VCaP (cell line): ENCODE measurements at regions not wholly inside any gene's neighbourhood (a gene's known extent, or its start where the extent isn't known, plus 50 kb on each side); places are given as distances from the start of the nearest gene placed in this dataset.

Experiments used
- H3K27ac ChIP-seq: fragments of 450-650 bp; 2 replicates; pipeline ENCODE4 v1.5.1; 2017
- TF ChIP-seq, protein P1 (sequence below): fragments of 450-650 bp; conservative IDR thresholded peaks from 2 replicates; pipeline ENCODE4 v1.5.1; 2017; ENCODE audit warnings: mild to moderate bottlenecking, moderate library complexity

DNA sequence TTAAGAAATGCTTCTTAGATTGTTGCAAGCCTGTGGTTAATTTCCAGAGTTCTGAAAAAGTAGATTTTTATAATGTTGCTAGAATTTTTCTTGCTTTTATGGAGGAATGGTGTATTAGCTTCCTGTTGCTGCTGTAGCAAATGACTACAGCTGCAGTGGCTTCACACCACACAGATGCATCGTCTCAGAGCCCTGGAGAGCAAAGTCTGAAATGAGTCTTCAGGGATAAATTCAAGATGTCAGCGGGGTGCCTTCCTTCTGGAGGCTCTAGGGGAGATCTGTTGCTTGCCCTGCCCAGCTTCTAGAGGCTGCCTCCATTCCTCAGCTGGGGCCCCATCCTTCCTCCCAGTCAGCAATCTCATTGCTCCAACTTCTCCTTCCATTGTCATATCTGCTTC, 187.8 kb downstream of the ZNF516 start:
- TF ChIP-seq, protein P1, sequence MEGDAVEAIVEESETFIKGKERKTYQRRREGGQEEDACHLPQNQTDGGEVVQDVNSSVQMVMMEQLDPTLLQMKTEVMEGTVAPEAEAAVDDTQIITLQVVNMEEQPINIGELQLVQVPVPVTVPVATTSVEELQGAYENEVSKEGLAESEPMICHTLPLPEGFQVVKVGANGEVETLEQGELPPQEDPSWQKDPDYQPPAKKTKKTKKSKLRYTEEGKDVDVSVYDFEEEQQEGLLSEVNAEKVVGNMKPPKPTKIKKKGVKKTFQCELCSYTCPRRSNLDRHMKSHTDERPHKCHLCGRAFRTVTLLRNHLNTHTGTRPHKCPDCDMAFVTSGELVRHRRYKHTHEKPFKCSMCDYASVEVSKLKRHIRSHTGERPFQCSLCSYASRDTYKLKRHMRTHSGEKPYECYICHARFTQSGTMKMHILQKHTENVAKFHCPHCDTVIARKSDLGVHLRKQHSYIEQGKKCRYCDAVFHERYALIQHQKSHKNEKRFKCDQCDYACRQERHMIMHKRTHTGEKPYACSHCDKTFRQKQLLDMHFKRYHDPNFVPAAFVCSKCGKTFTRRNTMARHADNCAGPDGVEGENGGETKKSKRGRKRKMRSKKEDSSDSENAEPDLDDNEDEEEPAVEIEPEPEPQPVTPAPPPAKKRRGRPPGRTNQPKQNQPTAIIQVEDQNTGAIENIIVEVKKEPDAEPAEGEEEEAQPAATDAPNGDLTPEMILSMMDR = no peak
- no peak overlapping the region for H3K27ac ChIP-seq

DNA sequence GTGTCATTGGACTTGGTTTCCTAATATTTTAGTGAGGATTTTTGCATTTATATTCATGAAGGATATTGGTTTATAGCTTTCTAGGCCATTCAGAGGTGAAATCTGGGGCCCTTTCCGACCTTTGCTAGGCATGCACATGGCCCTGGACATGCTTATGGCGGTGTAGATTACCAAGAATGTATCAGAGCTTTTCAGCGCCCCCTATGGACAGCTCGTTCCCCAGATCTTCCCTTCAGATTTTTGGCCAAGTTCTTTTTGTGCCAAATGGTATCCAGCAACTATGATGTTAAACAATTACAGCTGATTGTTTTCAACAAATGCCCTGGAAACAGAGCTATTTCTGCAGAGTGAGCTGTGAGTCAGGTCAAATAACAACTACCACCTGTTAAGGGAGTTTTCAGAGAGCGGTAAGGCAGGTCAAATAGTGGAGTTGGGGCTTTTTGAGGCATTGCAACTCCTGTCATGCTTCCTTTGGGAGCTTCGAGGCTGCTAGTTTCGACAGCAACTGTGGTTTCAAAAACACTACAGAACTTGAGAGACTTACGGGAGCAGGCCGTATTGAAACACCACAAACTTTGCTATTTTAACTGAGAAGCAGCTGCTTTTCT, 188.3 kb downstream of the ZNF516 start:
- TF ChIP-seq, protein P1 = no peak
- H3K27ac ChIP-seq = no peak overlapping the region

DNA sequence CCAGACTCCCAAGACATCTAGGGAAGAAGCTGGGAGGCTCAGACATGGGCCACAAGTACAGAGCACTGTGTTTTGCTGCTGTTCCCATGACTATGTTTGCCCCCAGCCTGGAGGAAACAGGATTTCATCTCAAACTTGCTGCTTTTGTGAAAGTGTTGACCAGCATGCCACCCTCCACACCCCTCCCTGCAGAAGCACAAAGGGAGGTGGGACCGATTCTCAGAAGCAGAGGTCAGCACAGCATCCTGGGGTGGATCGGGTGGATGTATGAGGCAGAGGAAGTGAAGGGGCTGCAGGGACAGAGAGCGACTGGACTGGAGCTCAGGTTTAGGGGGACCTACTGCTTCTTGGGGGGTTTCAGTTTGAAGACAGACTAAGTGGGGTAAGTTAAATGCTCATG, 209.2 kb downstream of the ZNF516 start:
- TF ChIP-seq, protein P1 = no peak
- no peak overlapping the region for H3K27ac ChIP-seq

DNA sequence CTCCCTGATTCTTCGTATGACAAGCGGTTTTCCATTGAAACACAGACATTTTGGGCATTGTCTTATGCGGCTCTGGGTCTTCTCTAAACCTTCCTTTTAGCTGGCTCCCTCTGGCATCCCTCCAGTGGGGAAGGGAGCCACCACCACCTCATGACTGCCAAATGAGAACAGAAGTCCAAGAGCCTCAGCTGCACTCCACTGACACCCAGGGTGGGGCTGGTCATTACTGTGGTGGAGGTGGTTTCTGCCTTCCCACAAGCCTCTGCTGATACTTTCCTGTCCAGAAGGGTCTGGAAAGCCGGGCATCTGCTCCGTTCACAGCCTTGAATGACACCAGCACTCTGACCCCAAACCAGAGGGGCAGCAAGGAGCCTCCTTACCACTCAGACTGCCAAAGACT, 213.5 kb downstream of the ZNF516 start:
- no peak overlapping the region for H3K27ac ChIP-seq
- TF ChIP-seq, protein P1 = no peak

DNA sequence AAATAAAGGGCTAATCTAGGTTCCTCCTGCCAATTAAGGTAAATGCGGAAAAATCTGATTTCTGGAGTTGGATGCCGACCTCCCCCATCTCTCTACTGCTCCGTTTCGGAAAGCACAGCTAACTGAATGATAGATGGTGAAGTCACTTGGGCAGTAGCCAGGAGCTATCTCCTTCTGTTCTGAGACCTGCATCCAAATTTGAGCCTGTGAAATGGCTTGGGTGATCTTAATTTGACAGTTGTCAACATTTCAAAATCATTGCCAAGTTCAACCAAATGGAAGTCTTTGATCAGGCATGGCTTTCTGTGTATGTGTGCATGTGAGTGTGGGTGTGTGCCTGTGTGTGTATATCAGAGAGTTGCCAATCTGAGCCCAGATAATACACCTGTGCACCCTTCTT, 217.2 kb downstream of the ZNF516 start:
- TF ChIP-seq, protein P1 = no peak

DNA sequence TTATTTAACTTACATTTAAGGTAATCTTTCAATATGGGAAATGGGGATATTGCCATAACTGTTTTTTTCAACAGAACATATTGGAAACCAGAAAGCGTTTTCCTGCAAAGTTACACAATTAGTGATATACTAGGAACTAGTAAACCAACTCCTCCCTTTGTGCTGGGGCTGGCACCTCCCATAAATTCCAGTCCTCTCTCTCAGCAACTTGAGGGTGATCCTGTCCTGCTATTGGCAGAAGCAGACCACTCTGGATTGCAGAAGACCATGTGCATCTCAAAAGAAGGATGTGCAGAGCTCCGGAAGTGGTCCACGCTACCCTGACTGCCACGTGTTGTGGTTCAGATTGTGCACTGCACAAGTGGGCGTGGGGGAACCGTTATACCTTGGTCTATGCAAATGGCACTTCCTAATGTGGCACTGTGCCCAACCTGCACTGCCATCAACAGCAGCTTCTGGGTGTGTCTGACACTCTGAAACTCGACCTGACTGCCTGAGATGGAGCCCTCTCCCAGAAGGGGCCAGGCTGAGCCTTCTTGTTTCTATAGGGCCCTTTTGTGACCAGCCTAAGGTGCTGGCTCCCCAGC, 219.2 kb downstream of the ZNF516 start:
- TF ChIP-seq, protein P1 = no peak
- H3K27ac ChIP-seq = no peak overlapping the region

More for the DNA sequence above, 217.2 kb downstream of the ZNF516 start:
- H3K27ac ChIP-seq = no peak overlapping the region

DNA sequence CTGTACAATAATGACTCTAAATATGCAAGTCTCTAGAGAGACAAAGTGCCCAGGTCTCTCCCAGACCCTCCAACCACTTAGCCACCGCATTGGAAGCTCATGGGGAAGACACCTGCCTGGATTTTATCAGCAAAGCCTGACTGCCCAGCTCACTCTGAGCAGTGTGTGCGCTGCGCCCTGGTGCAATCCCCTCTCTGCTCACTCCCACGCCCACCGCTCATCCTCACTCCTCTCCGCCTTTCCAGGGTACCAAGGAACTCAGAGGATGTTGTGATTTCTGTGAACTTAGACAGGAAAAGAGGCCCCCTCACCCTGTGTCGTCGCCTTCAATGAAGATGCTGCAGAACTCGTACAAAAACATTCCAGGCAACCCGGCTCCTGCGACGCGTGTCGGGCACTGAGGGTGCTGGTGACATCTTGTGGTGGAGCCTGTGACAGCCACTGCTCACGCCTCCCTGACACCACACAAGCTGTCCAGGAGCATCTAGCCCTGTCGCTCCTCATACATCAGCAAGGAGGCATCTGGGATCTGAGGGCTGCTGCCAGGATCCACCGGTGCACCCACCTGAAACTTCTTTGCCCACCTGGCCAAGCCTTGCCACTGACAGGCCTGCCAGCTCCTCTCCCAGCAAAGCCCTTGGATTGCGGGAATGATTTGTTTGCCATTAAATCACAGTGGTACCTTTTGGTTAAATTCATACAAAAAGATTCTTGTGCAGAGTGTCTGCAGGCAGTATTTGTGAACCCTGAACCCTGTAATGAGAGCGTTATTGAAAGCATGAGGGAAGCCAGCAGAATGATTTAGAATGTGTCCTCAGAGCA, 220.4 kb downstream of the ZNF516 start:
- no peak overlapping the region for H3K27ac ChIP-seq
- TF ChIP-seq, protein P1 = peak; percentile 80
